CD4-positive, alpha-beta T cell treated with Interleukin-17A for 4 hours (primary cell): ENCODE measurements at regions not wholly inside any gene's neighbourhood (a gene's known extent, or its start where the extent isn't known, plus 50 kb on each side); places are given as distances from the start of the nearest gene placed in this dataset.

Experiments
- DNase-seq: peaks from one replicate; pipeline ENCODE4 v3.0.0-alpha.2; 2020; ENCODE audit warnings: mixed read lengths

DNA sequence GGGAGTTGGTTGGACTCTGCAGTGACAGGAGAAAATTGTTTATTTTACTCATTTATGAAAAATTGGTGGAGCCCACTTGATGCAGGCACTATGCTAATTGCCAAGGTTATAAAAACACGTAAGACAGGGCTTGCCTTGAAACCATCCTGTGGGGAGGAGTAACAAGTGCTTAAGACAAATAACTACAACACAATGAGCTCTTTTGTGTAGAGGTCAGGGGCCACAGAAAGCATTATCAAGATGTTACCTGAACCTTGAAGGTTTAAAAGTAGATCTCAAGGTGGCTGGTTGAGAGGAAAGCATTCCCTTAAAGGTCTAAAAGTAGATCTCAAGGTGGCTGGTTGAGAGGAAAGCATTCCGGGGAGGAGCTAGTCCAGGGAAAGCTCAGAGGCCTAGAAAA lies 381.8 kb upstream of the POU3F3 start:
- DNase-seq = no peak

DNA sequence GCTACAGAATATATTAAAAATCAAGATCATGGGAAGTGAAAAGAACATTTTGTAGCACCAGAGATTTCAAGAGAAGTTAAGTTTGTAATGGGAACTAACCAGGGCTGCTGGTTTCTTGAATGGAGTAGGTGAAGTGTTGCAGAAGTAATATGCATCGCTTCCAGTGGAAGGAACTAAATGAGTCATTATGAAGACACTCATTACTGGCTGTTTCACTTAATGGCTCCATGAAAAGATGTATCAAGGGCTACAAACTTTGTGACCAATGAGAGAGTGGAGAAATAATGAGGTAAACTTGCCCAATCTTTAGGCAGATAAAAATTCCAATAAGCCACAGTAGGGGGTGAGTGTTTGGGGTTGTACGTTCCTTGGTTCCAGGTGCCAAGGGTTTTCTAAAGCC lies 380.4 kb upstream of the POU3F3 start:
- DNase-seq = no peak

DNA sequence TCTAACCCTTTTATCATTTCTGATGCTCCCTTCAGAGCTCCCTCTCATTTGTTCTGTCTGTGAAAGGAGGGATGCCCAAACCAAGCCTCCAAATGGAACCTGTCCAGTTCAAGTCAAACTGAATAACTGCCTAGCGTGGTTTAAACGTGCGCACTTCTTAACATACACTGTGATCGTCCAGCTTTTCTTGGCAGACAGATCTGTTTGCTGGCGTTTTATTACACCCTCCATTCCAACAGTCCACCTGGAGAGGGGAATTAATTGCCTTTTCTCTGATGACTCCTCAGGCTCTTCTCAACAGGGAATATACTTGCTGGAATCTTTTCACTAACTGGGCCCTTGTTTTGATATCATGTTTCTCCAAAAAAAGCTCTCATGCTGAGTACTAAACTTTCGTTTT lies 379.2 kb upstream of the POU3F3 start:
- no peak for DNase-seq

DNA sequence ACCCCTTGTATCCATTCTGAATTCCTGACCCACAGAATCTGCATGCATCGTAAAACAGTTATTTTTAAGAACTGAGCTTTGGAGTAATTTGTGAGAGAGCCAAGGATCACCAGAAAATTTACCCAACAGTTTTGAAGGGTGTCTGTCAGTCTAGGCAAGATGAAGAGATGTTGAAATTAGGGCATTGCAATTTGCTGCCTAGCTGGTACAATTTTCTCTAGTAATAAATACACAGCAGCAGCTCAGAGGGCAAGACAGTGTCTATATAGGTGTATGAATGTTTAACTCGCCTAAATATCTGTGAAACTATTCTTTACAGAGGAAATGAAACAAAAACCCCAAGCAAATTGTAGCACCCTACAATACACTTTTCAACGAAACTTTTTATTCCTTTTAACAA lies 377.8 kb upstream of the POU3F3 start:
- no peak for DNase-seq

DNA sequence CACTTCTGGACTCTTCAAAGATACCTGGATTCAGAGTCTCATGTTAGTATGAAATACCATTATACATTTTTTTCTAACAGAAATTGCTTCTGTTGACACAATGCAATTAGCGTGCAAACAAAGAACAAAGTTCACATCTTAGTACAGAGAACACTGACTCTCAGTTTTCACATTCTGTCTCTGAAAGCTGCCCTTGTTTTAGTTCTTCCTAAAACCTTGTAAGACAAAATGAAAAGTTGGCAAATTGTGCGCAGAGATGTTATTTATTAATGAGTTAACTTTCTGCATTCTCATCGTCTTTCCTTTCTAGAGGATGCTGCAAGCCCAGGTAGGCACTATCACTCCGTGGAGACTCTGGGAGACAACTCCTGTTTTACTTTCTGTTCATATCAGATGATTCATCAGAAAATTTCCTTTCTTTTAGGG lies 377.3 kb upstream of the POU3F3 start:
- no peak for DNase-seq

DNA sequence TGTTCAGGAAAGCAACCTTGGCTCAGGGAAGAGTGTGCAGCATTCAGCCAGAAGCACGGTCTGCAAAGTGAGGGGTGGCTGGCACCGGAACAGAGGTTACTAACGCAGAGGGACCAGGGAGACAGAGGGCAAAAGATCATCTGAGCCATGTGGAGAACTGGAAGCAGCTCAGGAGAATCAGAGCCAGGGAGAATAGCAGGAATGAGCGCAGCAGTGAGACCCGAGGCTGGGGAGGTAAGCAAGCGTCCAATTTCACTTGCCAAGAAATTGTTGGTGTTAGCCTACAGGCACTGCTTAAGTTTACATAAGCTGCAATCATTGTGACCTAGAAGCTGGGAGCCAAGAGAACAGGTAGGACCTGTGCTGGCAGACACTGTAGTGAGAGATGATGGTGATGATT lies 372.6 kb upstream of the POU3F3 start:
- no peak for DNase-seq

DNA sequence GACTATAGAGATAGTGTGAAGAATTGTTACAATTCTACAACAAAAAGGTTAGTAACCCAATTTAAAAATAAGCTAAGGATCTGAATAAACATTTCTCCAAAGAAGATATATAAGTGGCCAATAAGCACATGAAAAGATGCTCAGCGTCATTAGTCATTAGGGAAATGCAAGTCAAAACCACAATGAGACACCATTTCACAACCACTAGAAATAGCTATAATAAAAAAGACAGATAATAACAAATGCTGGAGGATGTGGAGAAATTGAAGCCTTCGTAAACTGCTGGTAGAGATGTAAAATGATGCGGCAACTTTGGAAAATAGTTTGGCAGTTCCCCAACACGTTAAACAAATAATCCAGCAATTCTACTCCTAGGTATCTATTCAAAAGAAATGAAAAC lies 366.5 kb upstream of the POU3F3 start:
- DNase-seq = no peak

DNA sequence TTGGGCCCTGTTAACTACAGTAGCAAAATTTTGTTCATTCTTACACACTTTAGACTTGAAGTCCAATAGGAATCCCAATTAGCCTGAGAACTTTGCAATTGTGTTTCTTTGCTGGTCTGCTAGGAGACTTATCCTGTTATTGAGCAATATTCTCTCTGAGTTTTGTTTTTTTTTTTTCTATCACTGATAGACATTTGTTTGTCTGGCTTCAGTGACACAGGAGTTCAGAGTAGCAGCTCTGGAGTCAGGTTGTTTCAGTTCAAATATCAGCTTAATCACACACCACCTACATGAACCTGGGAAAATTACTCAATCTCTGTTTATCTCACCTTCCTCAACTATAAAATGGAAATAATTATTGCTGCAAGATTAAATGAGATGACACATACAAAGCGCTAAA lies 360.2 kb upstream of the POU3F3 start:
- DNase-seq = no peak

DNA sequence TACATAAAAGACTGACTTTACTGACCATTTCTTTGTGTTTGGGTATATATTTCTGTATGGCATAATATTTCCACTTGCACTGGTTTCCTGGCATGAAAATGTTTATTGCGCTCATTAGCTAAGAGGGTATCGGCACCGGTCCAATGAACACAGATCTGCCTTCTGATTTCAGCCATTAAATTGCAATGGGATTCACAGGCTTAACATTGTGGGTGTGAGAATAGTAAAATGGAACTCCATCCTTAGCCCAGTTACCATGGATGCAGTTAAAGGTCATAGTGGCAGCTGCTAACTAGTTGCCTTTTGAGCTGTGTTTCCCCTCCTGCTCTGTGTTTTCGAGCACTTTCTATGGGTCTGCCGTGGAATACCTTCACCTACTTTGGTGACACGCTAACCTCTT lies 352.6 kb upstream of the POU3F3 start:
- DNase-seq = no peak

DNA sequence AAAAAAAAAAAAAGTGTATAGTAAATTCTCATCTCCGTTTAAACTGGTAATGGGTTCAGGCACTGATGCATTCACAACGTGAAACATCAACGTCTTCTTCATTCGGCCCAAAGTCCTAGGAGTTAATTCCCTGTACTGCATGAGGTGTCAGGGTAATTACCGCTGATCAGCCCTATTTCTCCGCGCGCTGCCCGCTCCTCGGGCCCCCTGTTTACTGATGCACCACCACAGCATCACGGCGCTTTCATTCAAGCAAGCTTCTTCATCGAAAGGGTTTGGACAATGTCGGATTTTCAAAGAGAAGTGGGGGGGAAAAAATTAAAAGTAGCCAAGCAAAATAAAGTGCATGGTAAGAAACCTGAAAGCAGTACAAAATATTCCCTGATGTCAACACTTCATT lies 352.0 kb upstream of the POU3F3 start:
- DNase-seq = no peak

DNA sequence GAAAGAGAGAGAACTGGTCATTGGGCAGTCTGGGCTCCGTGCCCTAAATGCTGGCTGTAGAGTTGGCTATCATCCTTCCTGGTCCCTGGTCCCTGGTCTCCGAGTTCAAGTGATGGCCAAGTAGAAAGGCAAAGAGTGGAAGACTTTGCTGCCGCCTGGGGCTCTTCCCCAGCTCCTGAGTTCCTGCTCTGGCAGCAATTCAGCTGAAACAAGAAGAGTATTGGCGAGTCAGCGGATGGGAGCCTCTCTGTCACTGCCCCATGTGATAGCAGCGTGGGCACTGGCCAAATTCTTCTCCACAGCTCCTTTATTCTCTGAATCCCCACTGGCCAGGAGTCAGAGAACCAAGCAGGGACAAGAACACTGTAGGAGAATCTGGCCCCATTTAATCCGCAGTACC lies 351.0 kb upstream of the POU3F3 start:
- no peak for DNase-seq

DNA sequence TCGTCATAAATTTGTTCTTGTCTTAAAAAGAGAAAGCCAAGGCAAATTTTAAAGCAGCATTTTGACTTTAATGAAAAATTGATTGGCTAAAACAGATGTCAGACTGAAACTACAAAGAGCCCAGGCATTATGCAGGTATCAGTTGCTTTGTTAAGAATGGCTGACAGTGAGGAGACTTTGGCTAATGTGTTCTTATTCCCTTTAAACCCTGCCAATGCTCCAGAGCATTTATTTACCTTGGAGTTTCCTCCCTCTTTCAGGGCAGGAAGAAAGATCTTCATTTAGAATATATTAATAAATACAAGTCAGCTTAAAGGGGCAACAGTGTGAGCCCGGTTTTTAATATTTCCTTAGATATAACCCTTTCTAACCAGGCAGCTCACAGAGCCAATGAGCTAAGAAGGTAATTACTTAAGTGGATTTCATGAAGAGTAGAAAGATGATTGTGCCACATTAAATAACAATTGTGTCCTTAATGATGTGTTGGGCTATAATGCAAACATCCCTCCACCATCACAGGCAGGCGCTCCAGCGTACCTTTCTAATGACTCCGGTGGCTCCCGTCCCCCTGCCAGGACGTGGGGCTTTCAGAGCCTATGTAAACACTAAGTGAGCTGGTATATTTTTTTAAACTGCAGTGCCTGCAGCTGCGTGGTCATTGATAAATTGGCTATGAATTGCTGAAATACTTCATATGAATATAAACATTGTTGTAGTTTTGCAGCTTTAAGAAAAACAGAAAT lies 349.4 kb upstream of the POU3F3 start:
- DNase-seq = no peak

DNA sequence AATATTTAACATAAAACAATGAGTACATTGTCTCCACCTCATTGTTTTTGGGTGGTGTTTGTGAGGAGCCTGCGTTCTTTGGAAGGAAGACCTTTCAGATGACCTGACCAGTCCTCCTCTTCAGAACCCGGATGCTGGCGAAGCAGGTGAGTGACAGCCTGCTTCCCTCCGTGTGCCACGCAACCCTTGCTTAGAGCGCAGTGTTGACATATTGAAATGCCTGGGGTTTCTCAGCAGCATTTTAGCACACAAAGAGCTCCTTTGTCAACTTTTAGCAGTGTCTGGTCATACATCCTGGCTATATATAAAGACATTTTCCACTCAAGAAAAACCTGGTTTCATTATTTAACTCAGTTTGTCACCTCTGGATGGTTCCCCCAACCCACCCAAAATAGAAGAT lies 335.7 kb upstream of the POU3F3 start:
- no peak for DNase-seq

DNA sequence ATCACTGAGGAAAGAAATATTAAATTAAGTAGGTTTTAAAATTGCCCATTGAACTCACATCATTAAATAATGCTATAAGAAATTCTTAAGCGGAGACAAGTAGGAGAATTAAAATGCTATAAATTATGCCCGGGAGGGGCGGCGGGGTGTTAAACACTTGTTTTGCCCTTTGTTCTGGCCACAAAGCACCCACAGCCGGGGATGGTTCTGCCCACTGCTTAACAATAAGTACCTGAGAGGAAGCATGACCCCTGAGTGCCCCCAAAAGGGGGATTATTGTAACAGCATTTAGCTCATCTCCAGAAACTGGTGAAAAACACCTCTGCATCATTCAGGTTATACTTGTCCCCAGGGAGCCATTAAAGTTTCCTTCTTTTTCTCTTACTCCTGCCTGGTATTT lies 332.7 kb upstream of the POU3F3 start:
- DNase-seq = no peak

DNA sequence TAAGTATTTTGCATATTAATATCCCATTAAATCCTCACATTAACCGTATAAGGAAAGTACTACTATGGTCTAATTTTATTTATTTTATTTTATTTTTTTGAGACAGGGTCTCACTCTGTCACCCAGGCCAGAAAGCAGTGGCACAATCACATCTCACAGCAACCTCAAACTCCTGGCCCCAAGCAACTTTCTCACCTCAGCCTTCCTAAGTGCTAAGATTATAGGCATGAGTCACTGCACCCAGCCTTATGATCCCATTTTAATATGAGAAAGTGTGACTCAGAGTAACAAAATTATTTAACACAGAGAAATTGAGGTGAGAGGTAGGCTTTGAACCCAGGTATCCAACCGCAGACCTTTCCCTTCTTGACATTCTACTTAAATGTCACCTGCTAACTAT lies 330.0 kb upstream of the POU3F3 start:
- DNase-seq = no peak

DNA sequence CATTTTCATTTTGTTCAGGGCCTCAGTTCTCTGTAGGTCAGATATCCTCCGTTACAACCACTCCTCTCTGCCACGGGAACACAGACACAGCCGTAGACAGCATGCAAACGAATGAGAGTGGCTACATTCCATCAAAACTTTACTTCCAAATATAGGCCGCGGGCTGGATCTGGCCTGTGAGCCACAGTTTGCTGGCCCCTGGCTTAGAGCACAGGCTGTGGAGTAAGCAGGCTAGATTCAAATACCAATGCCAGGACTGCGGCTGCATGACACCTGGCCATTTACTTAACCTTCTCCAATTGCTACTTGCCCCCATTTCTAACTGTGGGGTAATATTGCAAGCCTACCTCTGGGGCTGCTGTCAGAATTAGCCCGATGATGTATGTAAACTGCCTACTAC lies 325.8 kb upstream of the POU3F3 start:
- DNase-seq = no peak

DNA sequence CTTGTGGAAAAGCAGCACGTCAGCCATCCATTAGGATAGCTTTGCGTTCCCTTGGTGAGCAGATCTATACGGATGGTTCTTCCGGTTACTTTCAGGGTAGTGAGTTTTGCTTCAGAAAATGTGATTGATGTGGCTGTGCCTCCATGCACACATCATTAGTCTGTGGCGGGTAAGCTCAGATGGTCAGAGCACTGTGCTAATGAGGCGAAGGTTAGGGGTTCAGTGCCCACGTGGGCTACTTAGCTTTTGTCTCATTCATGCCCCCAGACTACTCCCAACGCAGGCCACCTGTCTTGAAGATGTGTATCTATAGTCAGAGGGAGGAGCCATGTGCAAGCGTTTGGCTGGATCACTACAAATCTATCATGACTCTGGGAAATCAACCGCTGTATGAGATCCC lies 322.8 kb upstream of the POU3F3 start:
- DNase-seq = no peak

DNA sequence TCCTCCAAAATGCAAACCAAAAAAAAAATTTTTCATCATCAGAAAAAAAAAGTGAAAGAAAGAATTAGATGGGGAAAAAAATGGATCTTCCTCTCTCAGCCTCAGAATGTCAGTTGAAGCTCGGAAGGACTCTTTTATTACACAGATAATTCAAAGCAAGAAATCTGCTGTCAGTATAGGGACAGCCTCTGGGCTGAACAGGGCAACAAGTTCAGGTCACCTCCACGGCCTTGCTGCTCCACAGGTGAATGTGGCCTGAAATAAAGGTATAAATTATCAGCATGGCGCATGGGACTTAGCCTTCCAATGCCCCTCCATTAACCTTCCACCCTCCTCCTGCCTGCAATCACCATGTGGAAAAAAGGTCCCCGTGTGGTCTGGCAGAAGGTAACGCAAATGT lies 316.8 kb upstream of the POU3F3 start:
- DNase-seq = no peak

DNA sequence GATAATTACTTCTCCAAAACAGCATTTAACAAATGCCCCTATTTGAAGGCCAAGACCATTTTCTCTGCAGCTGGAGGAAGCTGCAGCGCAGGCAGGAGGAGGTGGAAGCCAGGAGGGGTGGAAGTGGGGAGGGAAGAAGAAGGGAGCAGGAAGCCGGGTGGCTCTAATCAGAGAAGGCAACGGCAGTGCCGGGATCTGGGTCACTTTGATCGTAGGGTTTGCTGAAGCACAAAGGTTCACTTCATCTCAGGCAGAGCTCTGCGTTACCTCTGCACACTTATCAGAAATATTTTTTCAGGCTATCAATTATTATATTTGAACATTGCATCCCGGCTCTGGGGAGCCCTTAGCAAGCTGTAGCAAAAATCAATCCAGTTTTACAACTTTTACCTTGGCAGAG lies 315.8 kb upstream of the POU3F3 start:
- no peak for DNase-seq

DNA sequence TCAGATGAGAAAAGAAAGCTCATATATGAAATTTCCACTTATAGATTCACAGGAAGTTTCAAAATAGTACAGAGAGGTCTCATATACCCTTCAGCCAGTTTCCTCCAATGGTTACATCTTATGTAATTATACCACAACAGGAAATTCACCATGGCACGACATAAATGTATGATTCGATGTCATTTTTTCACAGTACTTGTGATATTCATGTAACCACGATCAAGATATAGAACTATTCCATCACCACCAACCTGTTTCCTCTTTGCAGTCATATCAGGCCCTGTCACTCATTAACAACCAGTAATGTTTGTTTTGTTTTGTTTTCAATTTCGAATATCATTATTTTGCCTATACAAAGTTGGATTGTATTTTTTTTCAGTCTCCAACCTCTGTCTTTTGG lies 314.3 kb upstream of the POU3F3 start:
- no peak for DNase-seq

DNA sequence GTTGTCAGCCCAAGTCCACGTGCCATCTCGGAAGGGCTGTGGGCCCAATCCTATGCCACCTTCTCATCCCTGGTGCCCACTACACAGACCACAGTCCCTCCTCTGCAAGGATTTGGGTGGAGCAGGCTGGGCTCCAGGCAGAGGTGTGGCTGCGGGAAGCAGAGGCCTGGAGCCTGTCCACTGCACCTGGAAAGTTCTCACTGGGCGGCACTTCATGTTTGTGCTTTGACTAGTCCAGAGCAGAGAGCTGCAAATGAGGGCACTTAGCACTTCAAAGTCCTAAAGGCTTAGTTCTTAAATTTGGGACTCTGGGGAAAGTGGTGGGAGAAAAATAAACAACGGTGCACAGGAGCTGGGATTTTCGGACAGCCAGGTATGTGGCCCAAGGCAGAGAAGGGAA lies 308.9 kb upstream of the POU3F3 start:
- DNase-seq = no peak

DNA sequence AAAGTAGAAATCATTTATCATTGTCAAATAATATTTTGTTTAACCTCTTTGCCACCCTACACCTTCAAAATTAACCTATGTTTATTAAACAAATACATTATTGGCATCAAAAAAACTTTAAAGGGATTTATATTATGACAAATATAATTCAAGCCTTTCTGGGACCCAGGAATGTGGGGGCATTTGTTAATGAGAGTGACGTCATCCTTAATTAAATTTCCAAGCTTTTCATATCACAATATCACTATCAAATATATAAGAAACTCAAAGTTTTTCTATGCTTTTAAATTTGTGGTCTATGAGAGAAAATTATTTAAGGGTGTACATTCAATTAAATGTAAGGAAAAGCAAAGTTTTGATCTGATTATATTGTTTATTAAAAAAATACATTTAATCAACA lies 307.4 kb upstream of the POU3F3 start:
- DNase-seq = no peak

DNA sequence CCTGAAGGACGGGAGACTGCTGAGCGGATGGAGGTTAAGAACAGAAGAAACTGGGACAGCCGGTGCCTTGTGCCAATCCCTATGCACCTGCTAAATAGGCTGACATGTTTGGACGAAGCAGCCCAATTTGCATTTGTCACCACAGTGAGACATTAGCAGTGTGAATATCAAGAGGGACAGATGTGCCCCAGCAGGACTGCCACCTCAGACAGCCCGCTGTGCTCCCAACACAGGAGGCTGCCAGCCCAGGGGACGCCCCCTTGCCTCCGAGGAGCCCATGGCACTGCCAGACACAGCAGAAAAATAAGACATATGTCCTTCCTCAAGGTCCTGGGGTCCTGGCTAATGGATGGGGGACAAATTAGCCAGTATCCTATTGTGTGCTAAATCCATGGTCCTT lies 306.7 kb upstream of the POU3F3 start:
- DNase-seq = no peak

DNA sequence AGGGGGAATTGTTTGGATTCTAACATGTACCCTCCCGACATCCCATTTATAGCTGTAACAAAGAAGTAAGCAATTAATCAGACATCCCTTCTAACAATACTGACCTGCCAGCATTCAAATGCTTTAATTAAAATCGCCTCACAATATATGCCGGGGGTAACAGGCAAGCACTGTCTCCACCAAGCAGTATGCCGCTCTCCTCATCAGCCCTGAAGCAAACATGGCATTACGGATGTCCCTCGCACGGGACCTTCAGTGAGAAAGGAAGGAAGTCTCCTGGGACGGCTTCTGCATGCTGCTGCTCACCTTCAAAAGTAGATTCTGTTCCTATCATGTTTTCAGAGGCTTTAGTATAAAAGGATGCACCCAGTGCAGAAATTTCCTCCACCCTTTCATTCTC lies 292.7 kb upstream of the POU3F3 start:
- DNase-seq = no peak

DNA sequence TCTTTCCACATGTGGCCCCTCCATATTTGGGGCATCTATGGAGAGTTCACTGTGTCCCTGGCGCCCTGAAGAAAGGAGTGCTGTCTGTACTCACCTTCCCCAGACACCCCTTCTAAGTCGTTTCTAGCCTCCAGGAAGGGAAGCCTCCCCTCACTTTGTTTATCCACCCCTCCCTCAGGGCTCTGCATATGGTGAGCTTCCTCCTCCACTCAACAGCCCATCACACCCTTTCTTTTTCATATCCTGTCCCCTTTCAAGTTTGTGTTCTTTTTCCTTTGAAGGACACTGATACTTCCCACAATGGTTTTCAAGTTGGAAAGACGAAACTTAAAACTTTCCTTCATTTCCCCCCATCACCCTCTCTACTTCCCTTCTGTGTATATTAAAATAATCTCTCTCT lies 291.4 kb upstream of the POU3F3 start:
- DNase-seq = no peak
